HG03135 (cell line): ENCODE measurements at regions not wholly inside any gene's neighbourhood (a gene's known extent, or its start where the extent isn't known, plus 50 kb on each side); places are given as distances from the start of the nearest gene placed in this dataset.

Source experiments
- ATAC-seq: cut with Tn5 transposase; IDR thresholded peaks from one replicate; pipeline ENCODE4 v1.9.1; 2021; ENCODE audit warnings: mild to moderate bottlenecking, moderate library complexity; ENCODE audit not compliant: unreplicated experiment

- ATAC-seq: no peak
Measured at GRCh38 chr3:187618722-187619121, 51.5 kb downstream of the SST start.

- no peak for ATAC-seq
Measured at GRCh38 chr3:187617213-187617612, 53.0 kb downstream of the SST start.

GRCh38 chr3:187616307-187616972, 53.8 kb downstream of the SST start:
- ATAC-seq: peak; percentile 69

- ATAC-seq: no peak
Measured at GRCh38 chr3:187615630-187616029, 54.6 kb downstream of the SST start.

- ATAC-seq: no peak
Measured at GRCh38 chr3:187612656-187613055, 57.5 kb downstream of the SST start.

GRCh38 chr3:187610981-187611511, 59.1 kb downstream of the SST start:
- no peak for ATAC-seq

GRCh38 chr3:187594272-187594671, 75.9 kb downstream of the SST start:
- no peak for ATAC-seq

GRCh38 chr3:187593451-187593850, 76.7 kb downstream of the SST start:
- no peak for ATAC-seq

- no peak for ATAC-seq
Measured at GRCh38 chr3:187590861-187591576, 79.2 kb downstream of the SST start.

GRCh38 chr3:187587076-187587475, 83.1 kb downstream of the SST start:
- ATAC-seq: no peak

- ATAC-seq: no peak
Measured at GRCh38 chr3:187586226-187586625, 84.0 kb downstream of the SST start.

GRCh38 chr3:187572441-187572840, 97.8 kb downstream of the SST start:
- ATAC-seq: no peak

GRCh38 chr3:187571701-187572100, 98.5 kb downstream of the SST start:
- ATAC-seq: no peak

GRCh38 chr3:187570776-187571175, 99.4 kb downstream of the SST start:
- ATAC-seq: no peak

- no peak for ATAC-seq
Measured at GRCh38 chr3:187568171-187568570, 102.0 kb downstream of the SST start.

GRCh38 chr3:187567661-187568121, 102.5 kb downstream of the SST start:
- ATAC-seq: no peak

GRCh38 chr3:187567021-187567420, 103.2 kb downstream of the SST start:
- no peak for ATAC-seq

- no peak for ATAC-seq
Measured at GRCh38 chr3:187565701-187566100, 104.5 kb downstream of the SST start.

GRCh38 chr3:187558990-187559389, 111.2 kb downstream of the SST start:
- ATAC-seq: no peak

- ATAC-seq: no peak
Measured at GRCh38 chr3:187551416-187551815, 118.8 kb downstream of the SST start.

GRCh38 chr3:187550446-187550845, 119.7 kb downstream of the SST start:
- ATAC-seq: no peak

- ATAC-seq: no peak
Measured at GRCh38 chr3:187545366-187545765, 124.8 kb downstream of the SST start.
